ENCODE measurements at regions not wholly inside any gene's neighbourhood (a gene's known extent, or its start where the extent isn't known, plus 50 kb on each side); places are given as distances from the start of the nearest gene placed in this dataset.

- no peak overlapping the region for H3K4me3 Mint-ChIP-seq
Measured at GRCh38 chr22:49260681-49261580, 566.7 kb downstream of the BRD1 start.

GRCh38 chr22:49259839-49260615 lies 567.6 kb downstream of the BRD1 start:
- Mint-ChIP-seq H3K9me3 (no peaks in the 10 kb centered on the region), H3K27me3 (no peaks in the 10 kb centered on the region), H3K4me1 (no peaks in the 10 kb centered on the region), H3K27ac (no peak overlapping the region), H3K36me3 (ENCODE audit: low read depth) (no peaks in the 10 kb centered on the region), H3K4me3 (no peak overlapping the region)
- DNase-seq: no peak
- ChIA-PET CTCF (no interaction called here), POLR2A (no interaction called here)

More at GRCh38 chr22:49260681-49261580, 566.7 kb downstream of the BRD1 start:
- Mint-ChIP-seq H3K27me3 (no peaks in the 10 kb centered on the region), H3K36me3 (ENCODE audit: low read depth) (no peaks in the 10 kb centered on the region), H3K27ac (no peak overlapping the region), H3K9me3 (no peaks in the 10 kb centered on the region), H3K4me1 (no peaks in the 10 kb centered on the region)
- POLR2A ChIA-PET: no interaction called here
- DNase-seq: no peak
- CTCF ChIA-PET: no interaction called here

GRCh38 chr22:49258107-49259010 lies 569.3 kb downstream of the BRD1 start:
- DNase-seq: no peak
- Mint-ChIP-seq H3K36me3 (ENCODE audit: low read depth) (no peaks in the 10 kb centered on the region), H3K27me3 (no peaks in the 10 kb centered on the region), H3K9me3 (no peaks in the 10 kb centered on the region), H3K27ac (no peak overlapping the region), H3K4me3 (no peak overlapping the region), H3K4me1 (no peaks in the 10 kb centered on the region)
- CTCF ChIA-PET: no interaction called here
- POLR2A ChIA-PET: no interaction called here

GRCh38 chr22:49257551-49257961 lies 570.1 kb downstream of the BRD1 start:
- POLR2A ChIA-PET: no interaction called here
- no peaks in the 10 kb centered on the region for H3K4me1 Mint-ChIP-seq
- CTCF ChIA-PET: no interaction called here
- H3K9me3 Mint-ChIP-seq: no peaks in the 10 kb centered on the region
- DNase-seq: no peak
- H3K27ac Mint-ChIP-seq: no peak overlapping the region
- no peak overlapping the region for H3K4me3 Mint-ChIP-seq
- no peaks in the 10 kb centered on the region for H3K36me3 Mint-ChIP-seq (ENCODE audit: low read depth)
- H3K27me3 Mint-ChIP-seq: no peaks in the 10 kb centered on the region

GRCh38 chr22:49255741-49256318 lies 571.8 kb downstream of the BRD1 start:
- no peaks in the 10 kb centered on the region for H3K36me3 Mint-ChIP-seq (ENCODE audit: low read depth)
- CTCF ChIA-PET: no interaction called here
- POLR2A ChIA-PET: no interaction called here
- H3K4me1 Mint-ChIP-seq: no peaks in the 10 kb centered on the region
- H3K4me3 Mint-ChIP-seq: no peak overlapping the region
- H3K9me3 Mint-ChIP-seq: no peaks in the 10 kb centered on the region
- H3K27ac Mint-ChIP-seq: no peak overlapping the region
- H3K27me3 Mint-ChIP-seq: peaks cover 5% of the 10 kb centered on the region
- no peak for DNase-seq

GRCh38 chr22:49255154-49255553 lies 572.5 kb downstream of the BRD1 start:
- Mint-ChIP-seq H3K9me3 (no peaks in the 10 kb centered on the region), H3K4me1 (no peaks in the 10 kb centered on the region), H3K27ac (no peak overlapping the region), H3K36me3 (ENCODE audit: low read depth) (no peaks in the 10 kb centered on the region), H3K27me3 (peaks cover 9% of the 10 kb centered on the region), H3K4me3 (no peak overlapping the region)
- CTCF ChIA-PET: no interaction called here
- no peak for DNase-seq
- POLR2A ChIA-PET: no interaction called here

GRCh38 chr22:49253656-49254055 lies 574.0 kb downstream of the BRD1 start:
- Mint-ChIP-seq H3K4me3 (no peak overlapping the region), H3K9me3 (no peaks in the 10 kb centered on the region), H3K4me1 (no peaks in the 10 kb centered on the region), H3K27ac (no peak overlapping the region), H3K27me3 (peaks cover 12% of the 10 kb centered on the region), H3K36me3 (ENCODE audit: low read depth) (no peaks in the 10 kb centered on the region)
- DNase-seq: no peak
- ChIA-PET POLR2A (no interaction called here), CTCF (no interaction called here)

GRCh38 chr22:49251371-49251770 lies 576.3 kb downstream of the BRD1 start:
- Mint-ChIP-seq H3K9me3 (no peaks in the 10 kb centered on the region), H3K36me3 (ENCODE audit: low read depth) (no peaks in the 10 kb centered on the region), H3K27me3 (peaks cover 12% of the 10 kb centered on the region), H3K4me1 (no peaks in the 10 kb centered on the region), H3K4me3 (no peak overlapping the region), H3K27ac (no peak overlapping the region)
- no peak for DNase-seq
- CTCF ChIA-PET: no interaction called here
- POLR2A ChIA-PET: no interaction called here

- Mint-ChIP-seq H3K27ac (no peak overlapping the region), H3K36me3 (ENCODE audit: low read depth) (no peaks in the 10 kb centered on the region), H3K4me3 (no peak overlapping the region), H3K4me1 (no peaks in the 10 kb centered on the region), H3K9me3 (no peaks in the 10 kb centered on the region), H3K27me3 (peaks cover 11% of the 10 kb centered on the region)
- no peak for DNase-seq
- CTCF ChIA-PET: no interaction called here
- POLR2A ChIA-PET: interaction anchor here (0.6 kb wide), 1 partner anchor 75 kb away, joined by 7 read pairs; no protein-coding TSS in a partner anchor
Measured at GRCh38 chr22:49247194-49247924, 580.3 kb downstream of the BRD1 start.

GRCh38 chr22:49244466-49245420 lies 582.9 kb downstream of the BRD1 start:
- Mint-ChIP-seq H3K4me3 (no peak overlapping the region), H3K27me3 (peaks cover 2% of the 10 kb centered on the region), H3K36me3 (ENCODE audit: low read depth) (no peaks in the 10 kb centered on the region), H3K4me1 (no peaks in the 10 kb centered on the region), H3K9me3 (no peaks in the 10 kb centered on the region), H3K27ac (no peak overlapping the region)
- no peak for DNase-seq
- ChIA-PET CTCF (no interaction called here), POLR2A (no interaction called here)

- Mint-ChIP-seq H3K9me3 (no peaks in the 10 kb centered on the region), H3K4me3 (no peak overlapping the region), H3K27me3 (peaks cover under 1% of the 10 kb centered on the region), H3K4me1 (no peaks in the 10 kb centered on the region), H3K36me3 (ENCODE audit: low read depth) (no peaks in the 10 kb centered on the region), H3K27ac (no peak overlapping the region)
- ChIA-PET POLR2A (no interaction called here), CTCF (no interaction called here)
- no peak for DNase-seq
Measured at GRCh38 chr22:49243965-49244364, 583.7 kb downstream of the BRD1 start.

Measured in activated CD4-positive, alpha-beta T cell treated with anti-CD3 and anti-CD28 coated beads, Interleukin-2, amount 10 ng/mL, durations not matched to agents 7 days and 5 days (primary cell).